KMS-11 (cell line): ENCODE measurements at regions not wholly inside any gene's neighbourhood (a gene's known extent, or its start where the extent isn't known, plus 50 kb on each side); places are given as distances from the start of the nearest gene placed in this dataset.

Experiments used
- H2AFZ ChIP-seq: fragments of 200-600 bp; sonication (generic); 2 replicates; pipeline ENCODE4 v1.6.1; 2016; ENCODE audit warnings: antibody characterized with exemption, mixed run types, low read depth
- H3K27ac ChIP-seq: fragments of 200-600 bp; sonication (generic); 2 replicates; pipeline ENCODE4 v1.6.1; 2016; ENCODE audit warnings: mild to moderate bottlenecking, mixed run types
- H3K27me3 ChIP-seq: fragments of 200-600 bp; sonication (generic); 2 replicates; pipeline ENCODE4 v1.6.1; 2017; ENCODE audit warnings: mild to moderate bottlenecking, low read depth, mixed run types, moderate library complexity; ENCODE audit not compliant: insufficient read depth
- H3K36me3 ChIP-seq: fragments of 200-600 bp; sonication (generic); 2 replicates; pipeline ENCODE4 v1.6.1; 2017; ENCODE audit warnings: mild to moderate bottlenecking, mixed run types; ENCODE audit not compliant: insufficient read depth
- H3K4me1 ChIP-seq: fragments of 200-600 bp; sonication (generic); 2 replicates; pipeline ENCODE4 v1.6.1; 2016; ENCODE audit warnings: mild to moderate bottlenecking, low read depth, mixed run types; ENCODE audit not compliant: poor library complexity, severe bottlenecking
- H3K4me2 ChIP-seq: fragments of 200-600 bp; sonication (generic); 2 replicates; pipeline ENCODE4 v1.7.0; 2016; ENCODE audit warnings: mild to moderate bottlenecking, mixed run types
- H3K4me3 ChIP-seq: fragments of 200-600 bp; sonication (generic); IDR thresholded peaks from 2 replicates; pipeline ENCODE4 v1.6.1; 2017; ENCODE audit warnings: low read depth, low read length, mixed read lengths; ENCODE audit not compliant: insufficient read depth
- H3K79me2 ChIP-seq: fragments of 200-600 bp; sonication (generic); 2 replicates; pipeline ENCODE4 v1.6.1; 2016; ENCODE audit warnings: low read depth, mixed run types; ENCODE audit not compliant: insufficient read depth
- H3K9ac ChIP-seq: fragments of 200-600 bp; sonication (generic); 2 replicates; pipeline ENCODE4 v1.6.1; 2016; ENCODE audit warnings: mild to moderate bottlenecking, mixed run types
- H4K20me1 ChIP-seq: fragments of 200-600 bp; sonication (generic); 2 replicates; pipeline ENCODE4 v1.6.1; 2016; ENCODE audit warnings: mild to moderate bottlenecking, mixed run types; ENCODE audit not compliant: insufficient read depth
- CTCF ChIP-seq: fragments of 200-600 bp; sonication (generic); conservative IDR thresholded peaks from 2 replicates; pipeline ENCODE4 v1.6.1; 2017; ENCODE audit warnings: low read depth, mild to moderate bottlenecking, antibody characterized with exemption, low read length, moderate library complexity, mixed read lengths

GRCh38 chr10:94104316-94105000, 110.7 kb downstream of the PLCE1 start:
- no peak for TF ChIP-seq CTCF
- Histone ChIP-seq H4K20me1 (no peaks in the 10 kb centered on the region), H2AFZ (no peak overlapping the region), H3K27me3 (no peaks in the 10 kb centered on the region), H3K36me3 (no peaks in the 10 kb centered on the region), H3K27ac (no peak overlapping the region), H3K9ac (no peak overlapping the region), H3K4me2 (no peak overlapping the region), H3K4me1 (no peaks in the 10 kb centered on the region), H3K79me2 (no peaks in the 10 kb centered on the region), H3K4me3 (no peak overlapping the region)

- no peak overlapping the region for H3K27ac ChIP-seq
- no peak overlapping the region for H3K4me2 ChIP-seq
- no peak overlapping the region for H3K4me3 ChIP-seq
Measured at GRCh38 chr10:94105226-94105625, 111.5 kb downstream of the PLCE1 start.

GRCh38 chr10:94107191-94107590, 113.5 kb downstream of the PLCE1 start:
- H2AFZ ChIP-seq: no peak overlapping the region
- no peak overlapping the region for H3K27ac ChIP-seq
- no peaks in the 10 kb centered on the region for H3K27me3 ChIP-seq
- no peak overlapping the region for H3K4me3 ChIP-seq
- H3K4me2 ChIP-seq: no peak overlapping the region
- no peaks in the 10 kb centered on the region for H3K79me2 ChIP-seq
- H3K36me3 ChIP-seq: no peaks in the 10 kb centered on the region
- H3K4me1 ChIP-seq: no peaks in the 10 kb centered on the region
- no peak overlapping the region for H3K9ac ChIP-seq
- no peaks in the 10 kb centered on the region for H4K20me1 ChIP-seq
- TF ChIP-seq CTCF: no peak

More at GRCh38 chr10:94105226-94105625, 111.5 kb downstream of the PLCE1 start:
- H3K79me2 ChIP-seq: no peaks in the 10 kb centered on the region
- H3K4me1 ChIP-seq: no peaks in the 10 kb centered on the region
- no peaks in the 10 kb centered on the region for H3K27me3 ChIP-seq
- no peak for TF ChIP-seq CTCF
- no peak overlapping the region for H2AFZ ChIP-seq
- H4K20me1 ChIP-seq: no peaks in the 10 kb centered on the region
- no peak overlapping the region for H3K9ac ChIP-seq
- no peaks in the 10 kb centered on the region for H3K36me3 ChIP-seq

DNA sequence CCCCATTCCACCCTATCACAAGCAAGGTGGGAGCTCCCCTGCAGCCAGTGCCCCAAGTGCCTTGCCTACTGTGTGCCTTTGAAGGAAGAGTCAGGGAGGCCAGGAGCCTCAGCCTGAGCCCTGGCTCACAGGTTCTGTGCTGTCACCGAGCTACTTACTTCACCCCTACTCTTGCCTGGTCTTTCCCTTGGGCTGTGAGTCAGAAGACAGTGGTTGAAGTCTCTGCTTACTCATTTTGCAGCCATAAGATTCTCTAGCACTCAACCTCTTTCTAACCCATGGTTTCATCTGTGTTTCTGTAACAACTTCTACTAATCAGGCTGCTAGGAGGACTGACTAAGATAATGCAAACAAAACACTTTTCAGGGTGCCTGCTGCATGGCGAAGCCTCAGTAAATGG, 114.5 kb downstream of the PLCE1 start:
- Histone ChIP-seq H3K27ac (no peak overlapping the region), H3K4me1 (no peaks in the 10 kb centered on the region), H3K4me3 (no peak overlapping the region), H3K27me3 (no peaks in the 10 kb centered on the region), H3K9ac (no peak overlapping the region), H3K36me3 (no peaks in the 10 kb centered on the region), H3K79me2 (no peaks in the 10 kb centered on the region), H4K20me1 (no peaks in the 10 kb centered on the region), H2AFZ (no peak overlapping the region), H3K4me2 (no peak overlapping the region)
- no peak for TF ChIP-seq CTCF
